GM12878 (cell line): ENCODE measurements at regions not wholly inside any gene's neighbourhood (a gene's known extent, or its start where the extent isn't known, plus 50 kb on each side); places are given as distances from the start of the nearest gene placed in this dataset.

Experiments used
- ATAC-seq: fragments of 200-7000 bp; cut with Tn5 transposase; 3 replicates; pipeline ENCODE4 v1.9.1; 2020; ENCODE audit warnings: mild to moderate bottlenecking, moderate library complexity
- BruUV-seq: library from RNA; stranded (reverse); fragments of 400-500 nt; replicated peaks from 2 replicates; lab custom pipeline; 2021; lab: Mats Ljungman, UMichigan
- CTCF ChIA-PET: fragments of 300-600 bp; sonication (Branson Sonifier 250); formaldehyde crosslinking; extraction: SDS; loops from one replicate; lab custom pipeline; 2021; ENCODE audit warnings: inconsistent platforms; lab: Yijun Ruan, JAX
- POLR2A ChIA-PET: fragments of 350-600 bp; formaldehyde crosslinking; extraction: SDS; loops from one replicate; lab custom pipeline; 2021; ENCODE audit warnings: inconsistent platforms; lab: Charles Lee
- RAD21 ChIA-PET: fragments of 300-600 bp; sonication (Branson Sonifier 250); formaldehyde crosslinking; loops from one replicate; lab custom pipeline; 2023; ENCODE audit warnings: antibody characterized with exemption; ENCODE audit not compliant: unreplicated experiment; lab: Charles Lee
- SMC1A ChIA-PET: fragments of 300-600 bp; sonication (Branson Sonifier 250); formaldehyde crosslinking; loops from one replicate; lab custom pipeline; 2023; ENCODE audit not compliant: unreplicated experiment, uncharacterized antibody; lab: Charles Lee
- DNase-seq: peaks from one replicate; pipeline ENCODE4 v3.0.0-alpha.2; 2011; ENCODE audit warnings: low read depth, low spot score
- FAIRE-seq: peaks from 3 replicates; lab custom pipeline; 2011; peaks lifted over from hg19 to GRCh38; lab: Jason Lieb, UNC
- H2AFZ ChIP-seq: 2 replicates; pipeline ENCODE4 v1.6.0; 2011; ENCODE audit warnings: low read depth, low read length, control low read depth; ENCODE audit not compliant: control insufficient read depth
- H3K27ac ChIP-seq: 2 replicates; pipeline ENCODE4 v1.5.1; 2011; ENCODE audit warnings: control low read depth; ENCODE audit not compliant: control insufficient read depth, insufficient read depth
- H3K27me3 ChIP-seq, 2 experiments: replicated peaks in 1 of 2; 2 replicates each; pipeline versions ENCODE4 v1.6.0 to v1.6.1; 2011; ENCODE audit warnings: low read length in 1 of 2; ENCODE audit not compliant: control insufficient read depth in 2 of 2, insufficient read depth in 2 of 2
- H3K36me3 ChIP-seq, 2 experiments: 2 replicates each; pipeline ENCODE4 v1.5.1; 2011; ENCODE audit warnings: low read length in 1 of 2; ENCODE audit not compliant: control insufficient read depth in 2 of 2, insufficient read depth in 2 of 2
- H3K4me1 ChIP-seq: 2 replicates; pipeline ENCODE4 v1.6.1; 2011; ENCODE audit warnings: mild to moderate bottlenecking, low read length, moderate library complexity, mixed read lengths; ENCODE audit not compliant: control insufficient read depth, insufficient read depth
- H3K4me2 ChIP-seq: 2 replicates; pipeline ENCODE4 v1.6.0; 2011; ENCODE audit warnings: control low read depth; ENCODE audit not compliant: control insufficient read depth, insufficient read depth
- H3K4me3 ChIP-seq: fragments of 200-600 bp; sonication (generic); 2 replicates; pipeline ENCODE4 v1.5.1; 2016
- H3K79me2 ChIP-seq: 2 replicates; pipeline ENCODE4 v1.6.0; 2011; ENCODE audit warnings: low read length; ENCODE audit not compliant: control insufficient read depth, insufficient read depth
- H3K9ac ChIP-seq: 2 replicates; pipeline ENCODE4 v1.8.0; 2011; ENCODE audit warnings: low read length, control low read depth, mixed read lengths; ENCODE audit not compliant: control insufficient read depth, insufficient read depth
- H3K9me3 ChIP-seq: replicated peaks from 3 replicates; pipeline ENCODE4 v1.5.1; 2011; ENCODE audit warnings: mild to moderate bottlenecking, low read length; ENCODE audit not compliant: control insufficient read depth, insufficient read depth
- H4K20me1 ChIP-seq: 2 replicates; pipeline ENCODE4 v1.6.0; 2011; ENCODE audit not compliant: control insufficient read depth, insufficient read depth
- EED ChIP-seq: sonication (generic); IDR thresholded peaks from 2 replicates; pipeline ENCODE4 v1.6.1; 2016; ENCODE audit warnings: antibody characterized with exemption, low read depth
- EGR1 ChIP-seq, 2 experiments: IDR thresholded peaks; 1 replicate in 1 of 2; 2 replicates in 1 of 2; pipeline ENCODE4 v1.6.1; 2011 to 2012; ENCODE audit warnings: low read depth in 2 of 2, low read length in 2 of 2, borderline replicate concordance in 1 of 2, mild to moderate bottlenecking in 1 of 2, moderate library complexity in 1 of 2
- KDM1A ChIP-seq: fragments of 200-600 bp; sonication (generic); IDR thresholded peaks from 2 replicates; pipeline ENCODE4 v1.6.1; 2016; ENCODE audit warnings: borderline replicate concordance
- MEF2B ChIP-seq: fragments of 450-650 bp; IDR thresholded peaks from 2 replicates; pipeline ENCODE4 v1.6.1; 2018; ENCODE audit warnings: mild to moderate bottlenecking, moderate library complexity; ENCODE audit not compliant: partially characterized antibody, poor library complexity, severe bottlenecking
- MTA3 ChIP-seq: IDR thresholded peaks from 2 replicates; pipeline ENCODE4 v1.6.1; 2012; ENCODE audit warnings: low read length, inconsistent platforms, borderline replicate concordance
- PAX5 ChIP-seq: IDR thresholded peaks from 2 replicates; pipeline ENCODE4 v1.6.1; 2011; ENCODE audit warnings: low read depth, low read length, borderline replicate concordance
- SPI1 ChIP-seq: IDR thresholded peaks from 2 replicates; pipeline ENCODE4 v1.6.1; 2011; ENCODE audit warnings: low read depth, mild to moderate bottlenecking, low read length, moderate library complexity, borderline replicate concordance; ENCODE audit not compliant: insufficient read depth
- STAT3 ChIP-seq: IDR thresholded peaks from 2 replicates; pipeline ENCODE4 v1.6.1; 2011; ENCODE audit warnings: low read depth, low read length, improper control_type of control experiment
- TCF12 ChIP-seq: IDR thresholded peaks from 2 replicates; pipeline ENCODE4 v1.6.1; 2011; ENCODE audit warnings: low read depth, mild to moderate bottlenecking, low read length
- TCF7 ChIP-seq: IDR thresholded peaks from 2 replicates; pipeline ENCODE4 v1.6.1; 2014; ENCODE audit warnings: antibody characterized with exemption, borderline replicate concordance
- ZNF592 ChIP-seq: fragments of 450-650 bp; IDR thresholded peaks from 2 replicates; pipeline ENCODE4 v1.6.1; 2017; ENCODE audit warnings: mild to moderate bottlenecking, moderate library complexity
- ZNF622 ChIP-seq: fragments of 450-650 bp; IDR thresholded peaks from 2 replicates; pipeline ENCODE4 v1.6.1; 2017; ENCODE audit warnings: mild to moderate bottlenecking, inconsistent platforms
- WGBS: methylation state at CpG from one replicate; pipeline ENCODE4 v1.1.6; 2016; ENCODE audit warnings: low lambda C conversion rate; ENCODE audit not compliant: insufficient replicate concordance, insufficient coverage; ENCODE audit errors: missing lambda C conversion rate; 5-methylcytosine and 5-hydroxymethylcytosine counted together
- in situ Hi-C: fragments of 300-500 bp; cut with MboI; formaldehyde crosslinking; loops from 9 replicates; pipeline ENCODE4 v1.14.3; 2018; ENCODE audit warnings: mixed read lengths
- intact Hi-C: fragments of 100-400 bp; cut with micrococcal nuclease; formaldehyde crosslinking; loops from one replicate; pipeline ENCODE4 v1.14.2; 2022; ENCODE audit not compliant: unreplicated experiment
- TF ChIP-seq, protein P1 (sequence below): fragments of 450-650 bp; conservative IDR thresholded peaks from 2 replicates; pipeline ENCODE4 v1.6.1; 2017; ENCODE audit warnings: mild to moderate bottlenecking, moderate library complexity

DNA sequence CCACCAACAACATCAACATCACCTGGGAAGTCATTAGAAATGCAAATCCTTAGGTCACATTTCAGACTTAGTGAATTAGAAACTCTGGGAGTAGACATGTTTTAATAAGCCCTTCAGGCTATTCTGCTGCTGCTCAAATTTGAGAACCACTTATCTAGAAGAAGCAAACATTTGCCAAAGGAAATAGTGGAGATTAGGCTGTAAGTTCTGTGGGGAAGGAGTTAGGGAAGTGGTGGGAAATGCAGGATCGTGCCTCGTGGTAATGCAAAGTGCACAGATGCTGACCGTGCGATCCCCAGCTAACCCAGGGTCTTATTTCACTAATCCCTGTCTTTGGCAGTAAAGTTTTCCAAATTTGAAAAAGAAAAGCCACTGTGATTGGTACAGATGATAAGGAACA, 328.5 kb downstream of the EPM2A start:
- H3K4me1 ChIP-seq = no peaks in the 10 kb centered on the region; the same call in 1 of the 2 replicates
- intact Hi-C loops (no loop called here), in situ Hi-C loops (no loop called here)
- no TSS peak for BruUV-seq
- 80% methylated on average over 4 of the region's 4 CpGs for WGBS
- no peaks in the 10 kb centered on the region for H3K27me3 ChIP-seq
- no peak overlapping the region for H2AFZ ChIP-seq
- ChIA-PET CTCF (interaction anchor here (1.0 kb wide), 1 partner anchor 9 kb away, joined by 3 read pairs; no protein-coding TSS in a partner anchor), SMC1A (no interaction called here), RAD21 (no interaction called here), POLR2A (no interaction called here)
- H3K79me2 ChIP-seq = no peaks in the 10 kb centered on the region
- FAIRE-seq (no peak), DNase-seq (no peak), ATAC-seq (no peak)
- H3K36me3 ChIP-seq = no peaks in the 10 kb centered on the region
- H3K27ac ChIP-seq = no peak overlapping the region
- H3K9ac ChIP-seq = no peak overlapping the region
- TF ChIP-seq MEF2B (no peak), SPI1 (no peak), PAX5 (no peak), EGR1 (IDR thresholded peaks at IDR 0.05; ENCODE audit: borderline replicate concordance in 1 of 2, low read depth in 2 of 2, low read length in 2 of 2) (no peak), ZNF622 (no peak), STAT3 (no peak)
- no peak overlapping the region for H3K4me2 ChIP-seq
- H4K20me1 ChIP-seq = no peaks in the 10 kb centered on the region
- no peaks in the 10 kb centered on the region for H3K9me3 ChIP-seq
- no peak overlapping the region for H3K4me3 ChIP-seq

GRCh38 chr6:145415616-145416015, 319.7 kb downstream of the EPM2A start:
- Histone ChIP-seq H3K4me1 (no peaks in the 10 kb centered on the region), H3K79me2 (no peaks in the 10 kb centered on the region), H3K9ac (no peak overlapping the region), H3K4me3 (no peak overlapping the region), H3K36me3 (no peaks in the 10 kb centered on the region), H4K20me1 (no peaks in the 10 kb centered on the region), H3K9me3 (no peaks in the 10 kb centered on the region), H3K27ac (no peak overlapping the region), H2AFZ (no peak overlapping the region), H3K27me3 (no peaks in the 10 kb centered on the region), H3K4me2 (no peak overlapping the region)
- no peak for ATAC-seq
- POLR2A ChIA-PET = no interaction called here
- CTCF ChIA-PET = interaction anchor here (0.7 to 1.3 kb wide), 3 partner anchors 8 to 139 kb away, joined by 3 read pairs; no protein-coding TSS in a partner anchor
- DNase-seq = no peak
- whole genome bisulfite sequencing = 43% methylated on average over 2 of the region's 2 CpGs
- no peak for FAIRE-seq
- intact Hi-C loops (no loop called here), in situ Hi-C loops (no loop called here)
- RAD21 ChIA-PET = no interaction called here
- SMC1A ChIA-PET = no interaction called here
- BruUV-seq = no TSS peak
- no peak for TF ChIP-seq TCF7
- no peak for TF ChIP-seq MTA3
- TF ChIP-seq, protein P1, sequence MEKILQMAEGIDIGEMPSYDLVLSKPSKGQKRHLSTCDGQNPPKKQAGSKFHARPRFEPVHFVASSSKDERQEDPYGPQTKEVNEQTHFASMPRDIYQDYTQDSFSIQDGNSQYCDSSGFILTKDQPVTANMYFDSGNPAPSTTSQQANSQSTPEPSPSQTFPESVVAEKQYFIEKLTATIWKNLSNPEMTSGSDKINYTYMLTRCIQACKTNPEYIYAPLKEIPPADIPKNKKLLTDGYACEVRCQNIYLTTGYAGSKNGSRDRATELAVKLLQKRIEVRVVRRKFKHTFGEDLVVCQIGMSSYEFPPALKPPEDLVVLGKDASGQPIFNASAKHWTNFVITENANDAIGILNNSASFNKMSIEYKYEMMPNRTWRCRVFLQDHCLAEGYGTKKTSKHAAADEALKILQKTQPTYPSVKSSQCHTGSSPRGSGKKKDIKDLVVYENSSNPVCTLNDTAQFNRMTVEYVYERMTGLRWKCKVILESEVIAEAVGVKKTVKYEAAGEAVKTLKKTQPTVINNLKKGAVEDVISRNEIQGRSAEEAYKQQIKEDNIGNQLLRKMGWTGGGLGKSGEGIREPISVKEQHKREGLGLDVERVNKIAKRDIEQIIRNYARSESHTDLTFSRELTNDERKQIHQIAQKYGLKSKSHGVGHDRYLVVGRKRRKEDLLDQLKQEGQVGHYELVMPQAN = no peak
- no peak for TF ChIP-seq ZNF592
- TF ChIP-seq TCF12 = no peak
- no peak for TF ChIP-seq KDM1A
- no peak for TF ChIP-seq EED
